SK-N-SH (cell line): ENCODE measurements at regions not wholly inside any gene's neighbourhood (a gene's known extent, or its start where the extent isn't known, plus 50 kb on each side); places are given as distances from the start of the nearest gene placed in this dataset.

ENCODE experiments used
- CTCF ChIA-PET: fragments of 300-600, 350-600 bp; formaldehyde crosslinking; extraction: SDS; loops from one replicate; lab custom pipeline; 2021; lab: Yijun Ruan, JAX
- POLR2A ChIA-PET: fragments of 350-600 bp; sonication (Branson Sonifier 250); formaldehyde crosslinking; extraction: SDS; loops from one replicate; lab custom pipeline; 2020; ENCODE audit warnings: antibody characterized with exemption, inconsistent platforms; lab: Yijun Ruan, JAX
- DNase-seq: peaks from one replicate; pipeline ENCODE4 v3.0.0; 2012
- H2AFZ ChIP-seq: fragments of 200-600 bp; sonication (generic); 2 replicates; pipeline ENCODE4 v1.8.1; 2016; ENCODE audit warnings: antibody characterized with exemption, mild to moderate bottlenecking, low read depth
- H3F3A ChIP-seq: fragments of 200-600 bp; sonication (generic); replicated peaks from 2 replicates; pipeline ENCODE3; 2016; ENCODE audit warnings: antibody characterized with exemption, mild to moderate bottlenecking; ENCODE audit not compliant: insufficient read depth
- H3K27ac ChIP-seq, 2 experiments: fragments of 200-500 bp in 1 of 2; fragments of 200-600 bp in 1 of 2; sonication (Bioruptor generic) in 1 of 2; sonication (generic), shearing (Covaris generic) in 1 of 2; 2 replicates each; pipeline versions ENCODE4 v1.5.1 to v1.6.1; 2014 to 2016; ENCODE audit warnings: low read depth in 2 of 2, inconsistent platforms in 1 of 2, low read length in 1 of 2, mild to moderate bottlenecking in 1 of 2, mixed read lengths in 1 of 2
- H3K27me3 ChIP-seq: fragments of 200-600 bp; sonication (generic), shearing (Covaris generic); 2 replicates; pipeline ENCODE4 v1.6.1; 2016; ENCODE audit warnings: mixed run types; ENCODE audit not compliant: insufficient read depth
- H3K36me3 ChIP-seq, 2 experiments: fragments of 200-500 bp in 1 of 2; fragments of 200-600 bp in 1 of 2; sonication (Bioruptor generic) in 1 of 2; sonication (generic) in 1 of 2; replicated peaks in 1 of 2; 2 replicates each; pipeline versions ENCODE3 to v1.5.1; 2014 to 2016; ENCODE audit warnings: low read length in 1 of 2, mild to moderate bottlenecking in 1 of 2; ENCODE audit not compliant: insufficient read depth in 2 of 2, control insufficient read depth in 1 of 2
- H3K4me1 ChIP-seq, 2 experiments: fragments of 200-500 bp in 1 of 2; fragments of 200-600 bp in 1 of 2; sonication (Bioruptor generic) in 1 of 2; sonication (generic), shearing (Covaris generic) in 1 of 2; 2 replicates each; pipeline versions ENCODE4 v1.5.1 to v1.6.1; 2014 to 2016; ENCODE audit warnings: low read depth in 1 of 2, low read length in 1 of 2, mixed run types in 1 of 2; ENCODE audit not compliant: insufficient read depth in 2 of 2, control insufficient read depth in 1 of 2
- H3K4me2 ChIP-seq: fragments of 200-600 bp; sonication (generic), shearing (Covaris generic); 2 replicates; pipeline ENCODE4 v1.6.1; 2017; ENCODE audit warnings: mixed run types
- H3K4me3 ChIP-seq, 2 experiments: fragments of 200-500 bp in 1 of 2; fragments of 200-600 bp in 1 of 2; sonication (Bioruptor generic) in 1 of 2; sonication (generic), shearing (Covaris generic) in 1 of 2; 2 replicates each; pipeline versions ENCODE4 v1.5.1 to v1.8.1; 2014 to 2016; ENCODE audit warnings: low read depth in 2 of 2, inconsistent platforms in 1 of 2, low read length in 1 of 2, mild to moderate bottlenecking in 1 of 2, mixed read lengths in 1 of 2, moderate library complexity in 1 of 2
- H3K79me2 ChIP-seq: fragments of 200-600 bp; sonication (generic); 2 replicates; pipeline ENCODE4 v1.8.1; 2017; ENCODE audit warnings: mild to moderate bottlenecking; ENCODE audit not compliant: insufficient read depth
- H3K9ac ChIP-seq: fragments of 200-600 bp; sonication (generic); 2 replicates; pipeline ENCODE4 v1.6.1; 2017; ENCODE audit warnings: mixed run types
- H3K9me2 ChIP-seq: fragments of 200-600 bp; sonication (generic); 2 replicates; pipeline ENCODE4 v1.6.1; 2017; ENCODE audit warnings: mixed run types
- H3K9me3 ChIP-seq: fragments of 200-600 bp; sonication (generic); 2 replicates; pipeline ENCODE4 v1.6.1; 2017; ENCODE audit warnings: mixed run types, mild to moderate bottlenecking, moderate library complexity
- H4K20me1 ChIP-seq: fragments of 200-600 bp; sonication (generic); 2 replicates; pipeline ENCODE4 v1.6.1; 2017; ENCODE audit warnings: mild to moderate bottlenecking, mixed run types; ENCODE audit not compliant: insufficient read depth
- GABPA ChIP-seq: IDR thresholded peaks from 2 replicates; pipeline ENCODE4 v1.4.0; 2012; ENCODE audit warnings: low read depth, mild to moderate bottlenecking
- JUND ChIP-seq: IDR thresholded peaks from 2 replicates; pipeline ENCODE4 v1.4.0; 2012
- NRF1 ChIP-seq: IDR thresholded peaks from 2 replicates; pipeline ENCODE4 v1.6.1; 2012; ENCODE audit warnings: low read depth, mild to moderate bottlenecking, low read length
- RAD21 ChIP-seq: IDR thresholded peaks from 2 replicates; pipeline ENCODE4 v1.6.1; 2012; ENCODE audit warnings: mild to moderate bottlenecking, low read length
- SIN3A ChIP-seq: IDR thresholded peaks from 2 replicates; pipeline ENCODE4 v1.6.1; 2012; ENCODE audit warnings: low read depth, mild to moderate bottlenecking, low read length, moderate library complexity, borderline replicate concordance
- TCF12 ChIP-seq: IDR thresholded peaks from 2 replicates; pipeline ENCODE4 v1.4.0; 2012
- WGBS: methylation state at CpG from one replicate; pipeline ENCODE4 v1.1.6; 2017; ENCODE audit warnings: low lambda C conversion rate; 5-methylcytosine and 5-hydroxymethylcytosine counted together
- TF ChIP-seq, protein P1 (sequence below): fragments of 200-600 bp; sonication (generic); IDR thresholded peaks from 2 replicates; pipeline ENCODE4 v1.6.1; 2017; ENCODE audit warnings: antibody characterized with exemption, mild to moderate bottlenecking, moderate library complexity
- TF ChIP-seq, protein P2 (sequence below): IDR thresholded peaks from 2 replicates; pipeline ENCODE4 v1.4.0; 2012; ENCODE audit warnings: low read depth, borderline replicate concordance

DNA sequence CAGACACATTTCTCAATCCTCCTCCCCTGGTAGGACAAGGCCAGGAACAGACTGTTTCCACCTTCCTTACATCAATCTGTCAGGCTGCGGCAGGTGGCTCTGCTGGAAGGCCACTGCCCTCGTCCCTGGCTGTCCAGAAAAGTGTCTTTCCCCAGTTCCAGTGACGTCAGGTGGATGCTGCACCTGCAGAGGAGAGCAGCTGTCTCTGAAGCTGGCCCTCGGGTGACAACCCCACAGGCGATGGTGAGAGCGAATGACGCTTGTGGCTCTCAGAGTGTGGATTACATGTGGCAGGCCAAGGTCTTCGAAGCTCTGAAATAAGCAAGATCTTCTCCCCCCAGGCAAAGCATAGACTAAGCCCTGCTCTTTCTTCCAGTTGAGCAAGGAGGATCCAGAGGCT, 146.9 kb upstream of the RET start:
- H3K9me3 ChIP-seq = no peaks in the 10 kb centered on the region
- H3F3A ChIP-seq = no peaks in the 10 kb centered on the region
- H3K9ac ChIP-seq = no peak overlapping the region
- H2AFZ ChIP-seq = no peak overlapping the region
- no peak overlapping the region for H3K4me3 ChIP-seq
- no peaks in the 10 kb centered on the region for H3K79me2 ChIP-seq
- TF ChIP-seq RAD21 = no peak
- no peak for TF ChIP-seq NRF1
- no peak for TF ChIP-seq SIN3A
- TF ChIP-seq GABPA = no peak
- TF ChIP-seq, protein P1, sequence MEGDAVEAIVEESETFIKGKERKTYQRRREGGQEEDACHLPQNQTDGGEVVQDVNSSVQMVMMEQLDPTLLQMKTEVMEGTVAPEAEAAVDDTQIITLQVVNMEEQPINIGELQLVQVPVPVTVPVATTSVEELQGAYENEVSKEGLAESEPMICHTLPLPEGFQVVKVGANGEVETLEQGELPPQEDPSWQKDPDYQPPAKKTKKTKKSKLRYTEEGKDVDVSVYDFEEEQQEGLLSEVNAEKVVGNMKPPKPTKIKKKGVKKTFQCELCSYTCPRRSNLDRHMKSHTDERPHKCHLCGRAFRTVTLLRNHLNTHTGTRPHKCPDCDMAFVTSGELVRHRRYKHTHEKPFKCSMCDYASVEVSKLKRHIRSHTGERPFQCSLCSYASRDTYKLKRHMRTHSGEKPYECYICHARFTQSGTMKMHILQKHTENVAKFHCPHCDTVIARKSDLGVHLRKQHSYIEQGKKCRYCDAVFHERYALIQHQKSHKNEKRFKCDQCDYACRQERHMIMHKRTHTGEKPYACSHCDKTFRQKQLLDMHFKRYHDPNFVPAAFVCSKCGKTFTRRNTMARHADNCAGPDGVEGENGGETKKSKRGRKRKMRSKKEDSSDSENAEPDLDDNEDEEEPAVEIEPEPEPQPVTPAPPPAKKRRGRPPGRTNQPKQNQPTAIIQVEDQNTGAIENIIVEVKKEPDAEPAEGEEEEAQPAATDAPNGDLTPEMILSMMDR = no peak
- TF ChIP-seq, protein P2, sequence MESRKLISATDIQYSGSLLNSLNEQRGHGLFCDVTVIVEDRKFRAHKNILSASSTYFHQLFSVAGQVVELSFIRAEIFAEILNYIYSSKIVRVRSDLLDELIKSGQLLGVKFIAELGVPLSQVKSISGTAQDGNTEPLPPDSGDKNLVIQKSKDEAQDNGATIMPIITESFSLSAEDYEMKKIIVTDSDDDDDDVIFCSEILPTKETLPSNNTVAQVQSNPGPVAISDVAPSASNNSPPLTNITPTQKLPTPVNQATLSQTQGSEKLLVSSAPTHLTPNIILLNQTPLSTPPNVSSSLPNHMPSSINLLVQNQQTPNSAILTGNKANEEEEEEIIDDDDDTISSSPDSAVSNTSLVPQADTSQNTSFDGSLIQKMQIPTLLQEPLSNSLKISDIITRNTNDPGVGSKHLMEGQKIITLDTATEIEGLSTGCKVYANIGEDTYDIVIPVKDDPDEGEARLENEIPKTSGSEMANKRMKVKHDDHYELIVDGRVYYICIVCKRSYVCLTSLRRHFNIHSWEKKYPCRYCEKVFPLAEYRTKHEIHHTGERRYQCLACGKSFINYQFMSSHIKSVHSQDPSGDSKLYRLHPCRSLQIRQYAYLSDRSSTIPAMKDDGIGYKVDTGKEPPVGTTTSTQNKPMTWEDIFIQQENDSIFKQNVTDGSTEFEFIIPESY = no peak
- TF ChIP-seq TCF12 = no peak
- H3K27ac ChIP-seq = no peak overlapping the region
- no peaks in the 10 kb centered on the region for H3K27me3 ChIP-seq
- no peaks in the 10 kb centered on the region for H3K36me3 ChIP-seq
- H3K4me2 ChIP-seq = no peak overlapping the region
- H4K20me1 ChIP-seq = no peaks in the 10 kb centered on the region
- WGBS = 44% methylated on average over 6 of the region's 8 CpGs
- no peak for DNase-seq
- POLR2A ChIA-PET = no interaction called here
- H3K9me2 ChIP-seq = no peaks in the 10 kb centered on the region
- CTCF ChIA-PET = no interaction called here
- H3K4me1 ChIP-seq = peaks cover 0 to 41% of the 10 kb centered on the region in 2 experiments; a peak in 1 of 4 replicates

DNA sequence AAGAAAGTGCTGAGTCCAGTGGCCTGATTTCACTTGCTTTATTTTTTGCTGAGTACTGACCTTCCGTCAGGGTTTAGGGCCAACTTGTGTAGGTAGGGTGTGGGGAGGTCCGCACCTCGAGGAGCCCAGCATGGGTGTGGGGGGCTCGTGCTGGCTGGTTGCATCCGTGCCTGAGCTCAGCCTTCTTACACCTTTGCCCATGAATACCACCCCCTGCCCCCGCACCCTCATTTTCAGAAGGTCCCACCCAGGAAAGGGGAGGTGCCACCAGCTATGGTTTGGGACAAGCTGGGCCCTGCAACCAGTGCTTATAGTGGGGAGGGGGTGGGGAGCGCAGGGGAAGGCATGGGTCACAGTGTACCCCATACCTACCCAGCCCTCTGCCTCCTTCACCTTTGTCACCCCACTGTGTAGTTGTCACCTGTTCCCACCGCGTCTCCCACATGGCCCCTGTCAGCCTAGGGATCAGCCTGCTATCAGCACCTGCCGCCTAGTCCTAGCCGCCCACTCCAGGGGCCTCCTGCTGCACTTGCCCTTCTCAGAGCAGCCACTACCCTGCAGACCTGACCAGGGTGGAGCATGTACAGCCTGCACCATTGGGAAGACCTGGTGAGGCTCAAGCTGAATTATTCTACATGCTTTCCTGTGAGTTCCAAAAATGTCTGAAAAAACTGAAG, 146.2 kb upstream of the RET start:
- no peaks in the 10 kb centered on the region for H3K79me2 ChIP-seq
- peaks cover 0 to 41% of the 10 kb centered on the region in 2 experiments; a peak in 1 of 4 replicates for H3K4me1 ChIP-seq
- H4K20me1 ChIP-seq = no peaks in the 10 kb centered on the region
- H3K9ac ChIP-seq = no peak overlapping the region
- no peak overlapping the region for H3K4me3 ChIP-seq
- H3K4me2 ChIP-seq = no peak overlapping the region
- no peaks in the 10 kb centered on the region for H3K27me3 ChIP-seq
- WGBS = 54% methylated on average over 9 of the region's 11 CpGs
- H3K9me3 ChIP-seq = no peaks in the 10 kb centered on the region
- H3K27ac ChIP-seq = no peak overlapping the region
- CTCF ChIA-PET = no interaction called here
- TF ChIP-seq JUND (no peak), SIN3A (no peak)
- POLR2A ChIA-PET = no interaction called here
- DNase-seq = no peak
- no peaks in the 10 kb centered on the region for H3K9me2 ChIP-seq
- H3F3A ChIP-seq = no peaks in the 10 kb centered on the region
- H2AFZ ChIP-seq = no peak overlapping the region
- H3K36me3 ChIP-seq = no peaks in the 10 kb centered on the region
